Neutrophil (primary cell): ENCODE measurements at regions not wholly inside any gene's neighbourhood (a gene's known extent, or its start where the extent isn't known, plus 50 kb on each side); places are given as distances from the start of the nearest gene placed in this dataset.

Source experiments
- H3K27ac ChIP-seq: fragments of 200-600 bp; sonication (generic); 2 replicates; pipeline ENCODE4 v1.5.1; 2016; ENCODE audit warnings: mild to moderate bottlenecking, moderate library complexity
- H3K27me3 ChIP-seq: fragments of 200-600 bp; sonication (generic); 2 replicates; pipeline ENCODE4 v1.6.0; 2016; ENCODE audit warnings: mild to moderate bottlenecking
- H3K36me3 ChIP-seq: fragments of 200-600 bp; sonication (generic); 2 replicates; pipeline ENCODE4 v1.5.1; 2017
- H3K4me1 ChIP-seq, 2 experiments: fragments of 200-600 bp in 1 of 2; sonication (generic) in 1 of 2; 1 replicate in 1 of 2; 2 replicates in 1 of 2; pipeline versions ENCODE4 v1.5.1 to v1.6.1; 2013 to 2016; ENCODE audit warnings: low read depth in 1 of 2, low read length in 1 of 2, mild to moderate bottlenecking in 1 of 2, moderate library complexity in 1 of 2; ENCODE audit not compliant: control insufficient read depth in 1 of 2, insufficient read depth in 1 of 2
- H3K4me3 ChIP-seq, 2 experiments: fragments of 200-600 bp in 1 of 2; sonication (generic) in 1 of 2; 1 replicate in 1 of 2; 2 replicates in 1 of 2; pipeline ENCODE4 v1.5.1; 2013 to 2016; ENCODE audit warnings: low read depth in 1 of 2, low read length in 1 of 2, mild to moderate bottlenecking in 1 of 2, moderate library complexity in 1 of 2
- H3K9me3 ChIP-seq: fragments of 200-600 bp; sonication (generic); 2 replicates; pipeline ENCODE4 v1.5.1; 2016
- TF ChIP-seq, protein P1 (sequence below): fragments of 200-600 bp; sonication (generic); IDR thresholded peaks from 2 replicates; pipeline ENCODE4 v1.5.1; 2016; ENCODE audit warnings: antibody characterized with exemption

DNA sequence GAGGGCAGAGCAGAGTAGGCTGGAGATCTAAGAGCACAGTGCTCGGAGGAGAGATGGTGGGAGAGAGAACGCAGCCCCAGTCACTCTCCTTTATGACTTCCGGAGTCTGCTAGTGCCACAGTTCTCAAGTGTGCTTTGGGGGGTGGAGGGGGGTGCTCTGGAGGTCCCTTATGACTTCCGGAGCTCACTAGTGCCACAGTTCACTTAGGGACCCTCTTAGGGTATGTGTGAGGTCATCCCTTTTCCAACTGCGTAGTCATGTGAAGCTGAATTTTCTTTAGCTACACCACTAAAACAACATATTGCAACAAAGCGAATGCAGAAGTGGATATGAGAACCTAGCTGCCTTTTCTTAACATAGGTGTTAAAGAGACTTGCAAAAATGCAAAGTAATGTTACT, 153.7 kb upstream of the KCTD1 start:
- TF ChIP-seq, protein P1, sequence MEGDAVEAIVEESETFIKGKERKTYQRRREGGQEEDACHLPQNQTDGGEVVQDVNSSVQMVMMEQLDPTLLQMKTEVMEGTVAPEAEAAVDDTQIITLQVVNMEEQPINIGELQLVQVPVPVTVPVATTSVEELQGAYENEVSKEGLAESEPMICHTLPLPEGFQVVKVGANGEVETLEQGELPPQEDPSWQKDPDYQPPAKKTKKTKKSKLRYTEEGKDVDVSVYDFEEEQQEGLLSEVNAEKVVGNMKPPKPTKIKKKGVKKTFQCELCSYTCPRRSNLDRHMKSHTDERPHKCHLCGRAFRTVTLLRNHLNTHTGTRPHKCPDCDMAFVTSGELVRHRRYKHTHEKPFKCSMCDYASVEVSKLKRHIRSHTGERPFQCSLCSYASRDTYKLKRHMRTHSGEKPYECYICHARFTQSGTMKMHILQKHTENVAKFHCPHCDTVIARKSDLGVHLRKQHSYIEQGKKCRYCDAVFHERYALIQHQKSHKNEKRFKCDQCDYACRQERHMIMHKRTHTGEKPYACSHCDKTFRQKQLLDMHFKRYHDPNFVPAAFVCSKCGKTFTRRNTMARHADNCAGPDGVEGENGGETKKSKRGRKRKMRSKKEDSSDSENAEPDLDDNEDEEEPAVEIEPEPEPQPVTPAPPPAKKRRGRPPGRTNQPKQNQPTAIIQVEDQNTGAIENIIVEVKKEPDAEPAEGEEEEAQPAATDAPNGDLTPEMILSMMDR = no peak
- Histone ChIP-seq H3K4me1 (peaks cover 69 to 74% of the 10 kb centered on the region in 2 experiments), H3K4me3 (peak overlapping the region; percentile 30 to 36), H3K36me3 (no peaks in the 10 kb centered on the region), H3K27me3 (no peaks in the 10 kb centered on the region), H3K27ac (peak overlapping the region; percentile 85), H3K9me3 (no peaks in the 10 kb centered on the region)

GRCh38 chr18:26700728-26701127, 152.4 kb upstream of the KCTD1 start:
- Histone ChIP-seq H3K4me3 (no peak overlapping the region), H3K36me3 (no peaks in the 10 kb centered on the region), H3K9me3 (no peaks in the 10 kb centered on the region), H3K27me3 (no peaks in the 10 kb centered on the region), H3K27ac (peak overlapping the region; percentile 40), H3K4me1 (peaks cover 55 to 60% of the 10 kb centered on the region in 2 experiments)
- TF ChIP-seq, protein P1 = no peak

- H3K27me3 ChIP-seq = no peaks in the 10 kb centered on the region
- H3K4me3 ChIP-seq = no peak overlapping the region
- peak overlapping the region; percentile 40 for H3K27ac ChIP-seq
- TF ChIP-seq, protein P1 = no peak
- H3K9me3 ChIP-seq = no peaks in the 10 kb centered on the region
- H3K36me3 ChIP-seq = no peaks in the 10 kb centered on the region
- H3K4me1 ChIP-seq = peaks cover 50 to 55% of the 10 kb centered on the region in 2 experiments
Measured at GRCh38 chr18:26700201-26700600, 151.8 kb upstream of the KCTD1 start.

GRCh38 chr18:26697186-26697884, 149.0 kb upstream of the KCTD1 start:
- Histone ChIP-seq H3K9me3 (no peaks in the 10 kb centered on the region), H3K4me1 (peaks cover 25 to 26% of the 10 kb centered on the region in 2 experiments), H3K27me3 (no peaks in the 10 kb centered on the region), H3K27ac (no peak overlapping the region), H3K4me3 (no peak overlapping the region), H3K36me3 (no peaks in the 10 kb centered on the region)
- TF ChIP-seq, protein P1 = no peak

DNA sequence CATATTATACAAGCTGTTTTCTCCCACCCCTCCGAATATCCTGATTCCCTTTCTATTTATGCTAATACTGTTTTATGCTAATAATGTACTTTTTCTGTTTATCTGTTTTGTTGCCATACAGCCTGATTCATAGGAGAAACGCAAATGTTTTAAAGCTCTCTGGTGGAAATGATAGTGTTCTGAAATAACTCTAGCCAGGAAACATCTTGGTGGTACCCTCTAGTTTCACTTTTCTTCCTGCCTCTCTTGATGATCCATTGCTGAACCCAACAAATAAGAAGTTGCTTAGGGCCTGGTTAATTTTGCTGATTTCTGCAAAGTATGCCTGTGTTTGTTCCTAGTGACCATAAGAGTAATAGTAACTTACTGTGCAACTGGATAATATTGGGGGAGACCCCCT, 148.4 kb upstream of the KCTD1 start:
- Histone ChIP-seq H3K4me3 (no peak overlapping the region), H3K9me3 (no peaks in the 10 kb centered on the region), H3K36me3 (no peaks in the 10 kb centered on the region), H3K27me3 (no peaks in the 10 kb centered on the region), H3K27ac (no peak overlapping the region), H3K4me1 (peaks cover 19 to 21% of the 10 kb centered on the region in 2 experiments)
- TF ChIP-seq, protein P1 = no peak
